SK-N-SH treated with all-trans-retinoic acid at 6 μM for 48 hours (cell line): ENCODE measurements at regions not wholly inside any gene's neighbourhood (a gene's known extent, or its start where the extent isn't known, plus 50 kb on each side); places are given as distances from the start of the nearest gene placed in this dataset.

Experiments
- ARNTL ChIP-seq: fragments of 450-650 bp; formaldehyde crosslinking; IDR thresholded peaks from 2 replicates; pipeline ENCODE4 v1.5.0; 2020; ENCODE audit warnings: low read depth, mild to moderate bottlenecking, moderate library complexity, borderline replicate concordance
- BACH2 ChIP-seq: fragments of 250-450 bp; sonication (Bioruptor Pico); IDR thresholded peaks from 2 replicates; pipeline ENCODE4 v1.9.0; 2021; ENCODE audit warnings: mild to moderate bottlenecking, borderline replicate concordance
- CSRNP3 ChIP-seq: fragments of 250-450 bp; sonication (Bioruptor Pico); IDR thresholded peaks from 2 replicates; pipeline ENCODE4 v1.5.1; 2021; ENCODE audit warnings: mild to moderate bottlenecking, moderate library complexity
- PATZ1 ChIP-seq: fragments of 250-450 bp; sonication (Bioruptor Pico); IDR thresholded peaks from 2 replicates; pipeline ENCODE4 v1.8.0; 2020; ENCODE audit warnings: mild to moderate bottlenecking, moderate library complexity, borderline replicate concordance
- POU6F1 ChIP-seq: fragments of 250-450 bp; sonication (Bioruptor Pico); IDR thresholded peaks from 2 replicates; pipeline ENCODE4 v1.8.0; 2021; ENCODE audit warnings: low read depth, mild to moderate bottlenecking, moderate library complexity, borderline replicate concordance
- PPARA ChIP-seq: fragments of 250-450 bp; sonication (Bioruptor Pico); IDR thresholded peaks from 2 replicates; pipeline ENCODE4 v1.5.0; 2020; ENCODE audit warnings: mild to moderate bottlenecking, borderline replicate concordance
- RARB ChIP-seq: fragments of 250-450 bp; sonication (Bioruptor Pico); IDR thresholded peaks from 2 replicates; pipeline ENCODE4 v1.8.0; 2021; ENCODE audit warnings: mild to moderate bottlenecking, moderate library complexity
- SNAI2 ChIP-seq: fragments of 250-450 bp; sonication (Bioruptor Pico); IDR thresholded peaks from 2 replicates; pipeline ENCODE4 v1.5.0; 2020; ENCODE audit warnings: mild to moderate bottlenecking, moderate library complexity
- ZFP3 ChIP-seq: fragments of 250-450 bp; sonication (Bioruptor Pico); IDR thresholded peaks from 2 replicates; pipeline ENCODE4 v1.5.0; 2020; ENCODE audit warnings: mild to moderate bottlenecking, moderate library complexity

- TF ChIP-seq PATZ1, result no peak
- no peak for TF ChIP-seq CSRNP3 (CRISPR knock-in tag)
- no peak for TF ChIP-seq SNAI2
- TF ChIP-seq POU6F1 (CRISPR knock-in tag), result no peak
- no peak for TF ChIP-seq ARNTL (CRISPR knock-in tag)
- no peak for TF ChIP-seq ZFP3
- no peak for TF ChIP-seq PPARA (CRISPR knock-in tag)
- TF ChIP-seq BACH2 (CRISPR knock-in tag), result no peak
- no peak for TF ChIP-seq RARB
Observed at GRCh38 chr10:3872712-3873329, 87.8 kb upstream of the KLF6 start.
